ENCODE measurements at regions not wholly inside any gene's neighbourhood (a gene's known extent, or its start where the extent isn't known, plus 50 kb on each side); places are given as distances from the start of the nearest gene placed in this dataset.

- TF ChIP-seq CTCF (IDR thresholded peaks at IDR 0.05) (no peak), REST (IDR thresholded peaks at IDR 0.05; ENCODE audit: insufficient read depth in 1 of 2, low read depth in 2 of 2, low read length in 1 of 2) (no peak)
Measured at GRCh38 chr17:74018115-74018514, 185.4 kb upstream of the RPL38 start.

Data from Panc1 (cell line).